ENCODE measurements at regions not wholly inside any gene's neighbourhood (a gene's known extent, or its start where the extent isn't known, plus 50 kb on each side); places are given as distances from the start of the nearest gene placed in this dataset.

- CTCF ChIA-PET = interaction anchor here (0.8 to 0.9 kb wide), 2 partner anchors 19 to 62 kb away, joined by 3 to 4 read pairs; no protein-coding TSS in a partner anchor
- no peak for DNase-seq (ENCODE audit: extremely low spot score)
- no peak for TF ChIP-seq CTCF (IDR thresholded peaks at IDR 0.05; ENCODE audit: control extremely low read depth, extremely low read depth, low read depth, missing control alignments)
- POLR2A ChIA-PET = no interaction called here
These were observed 339.8 kb downstream of the KCNA4 start for GRCh38 chr11:29676993-29677392.

GRCh38 chr11:29669310-29669709, 347.5 kb downstream of the KCNA4 start:
- CTCF ChIA-PET = no interaction called here
- no peak for TF ChIP-seq CTCF (IDR thresholded peaks at IDR 0.05; ENCODE audit: control extremely low read depth, extremely low read depth, low read depth, missing control alignments)
- POLR2A ChIA-PET = no interaction called here
- DNase-seq (ENCODE audit: extremely low spot score) = no peak

- TF ChIP-seq CTCF (IDR thresholded peaks at IDR 0.05; ENCODE audit: control extremely low read depth, extremely low read depth, low read depth, missing control alignments) = no peak
- CTCF ChIA-PET = interaction anchor here (1.1 kb wide), 1 partner anchor 29 kb away, joined by 3 read pairs; no protein-coding TSS in a partner anchor
- POLR2A ChIA-PET = no interaction called here
- DNase-seq (ENCODE audit: extremely low spot score) = no peak
These were observed 359.1 kb downstream of the KCNA4 start for GRCh38 chr11:29657709-29658108.

- POLR2A ChIA-PET = no interaction called here
- CTCF ChIA-PET = interaction anchor here (1.1 kb wide), 1 partner anchor 31 kb away, joined by 3 read pairs; no protein-coding TSS in a partner anchor
- no peak for DNase-seq (ENCODE audit: extremely low spot score)
- no peak for TF ChIP-seq CTCF (IDR thresholded peaks at IDR 0.05; ENCODE audit: control extremely low read depth, extremely low read depth, low read depth, missing control alignments)
These were observed 360.2 kb downstream of the KCNA4 start for GRCh38 chr11:29656597-29656996.

- no peak for TF ChIP-seq CTCF (IDR thresholded peaks at IDR 0.05; ENCODE audit: control extremely low read depth, extremely low read depth, low read depth, missing control alignments)
- DNase-seq (ENCODE audit: extremely low spot score) = no peak
- ChIA-PET POLR2A (no interaction called here), CTCF (no interaction called here)
These were observed 371.5 kb downstream of the KCNA4 start for GRCh38 chr11:29645373-29645772.

- TF ChIP-seq CTCF (IDR thresholded peaks at IDR 0.05; ENCODE audit: control extremely low read depth, extremely low read depth, low read depth, missing control alignments) = no peak
- no peak for DNase-seq (ENCODE audit: extremely low spot score)
- CTCF ChIA-PET = interaction anchor here (1.5 kb wide), 1 partner anchor 11 kb away, joined by 7 read pairs; no protein-coding TSS in a partner anchor
- POLR2A ChIA-PET = no interaction called here
These were observed 375.6 kb downstream of the KCNA4 start for GRCh38 chr11:29641201-29641600.

GRCh38 chr11:29634744-29635143, 382.1 kb downstream of the KCNA4 start:
- POLR2A ChIA-PET = no interaction called here
- CTCF ChIA-PET = interaction anchor here (0.7 to 0.8 kb wide), 2 partner anchors 12 to 28 kb away, joined by 3 read pairs; no protein-coding TSS in a partner anchor
- TF ChIP-seq CTCF (IDR thresholded peaks at IDR 0.05; ENCODE audit: control extremely low read depth, extremely low read depth, low read depth, missing control alignments) = no peak
- no peak for DNase-seq (ENCODE audit: extremely low spot score)

Data from GM10248 (cell line).